HEK293 (cell line): ENCODE measurements at regions not wholly inside any gene's neighbourhood (a gene's known extent, or its start where the extent isn't known, plus 50 kb on each side); places are given as distances from the start of the nearest gene placed in this dataset.

Experiments used
- CTCF ChIA-PET: fragments of 350-600 bp; formaldehyde crosslinking; extraction: SDS; loops from one replicate; lab custom pipeline; 2021; ENCODE audit warnings: antibody characterized with exemption; lab: Yijun Ruan, JAX
- POLR2A ChIA-PET: fragments of 300-600 bp; formaldehyde crosslinking; extraction: SDS; loops from one replicate; lab custom pipeline; 2020; ENCODE audit warnings: antibody characterized with exemption, inconsistent platforms; lab: Yijun Ruan, JAX
- H3K27ac ChIP-seq: fragments of 200-500 bp; sonication (Bioruptor generic); 2 replicates; pipeline ENCODE4 v1.5.1; 2014; ENCODE audit warnings: low read depth, low read length, control low read depth, inconsistent platforms; ENCODE audit errors: extremely low read depth
- H3K36me3 ChIP-seq, 2 experiments: fragments of 200-500 bp in 1 of 2; sonication (Bioruptor generic) in 1 of 2; 1 replicate in 1 of 2; 2 replicates in 1 of 2; pipeline ENCODE4 v1.5.1; 2014 to 2017; ENCODE audit warnings: inconsistent platforms in 2 of 2, low read length in 2 of 2; ENCODE audit not compliant: control insufficient read depth in 2 of 2, insufficient read depth in 1 of 2
- H3K4me1 ChIP-seq: fragments of 200-500 bp; sonication (Bioruptor generic); 2 replicates; pipeline ENCODE4 v1.5.1; 2014; ENCODE audit warnings: mild to moderate bottlenecking, low read length, inconsistent platforms; ENCODE audit not compliant: control insufficient read depth, insufficient read depth
- H3K4me3 ChIP-seq: 2 replicates; pipeline ENCODE4 v1.5.1; 2011; ENCODE audit warnings: low read depth, mild to moderate bottlenecking, control low read depth, low read length, moderate library complexity
- H3K9me3 ChIP-seq: fragments of 200-500 bp; sonication (Bioruptor generic); 2 replicates; pipeline ENCODE4 v1.5.1; 2014; ENCODE audit warnings: low read depth, low read length, inconsistent platforms; ENCODE audit not compliant: control insufficient read depth, insufficient read depth
- ZFP3 ChIP-seq: fragments of 450-650 bp; formaldehyde crosslinking; IDR thresholded peaks from 2 replicates; pipeline ENCODE4 v1.5.1; 2016; ENCODE audit warnings: low read depth, missing biosample characterization, missing genetic modification characterization
- ZNF138 ChIP-seq: fragments of 450-650 bp; formaldehyde crosslinking; IDR thresholded peaks from 2 replicates; pipeline ENCODE4 v1.5.1; 2016; ENCODE audit warnings: missing biosample characterization, missing genetic modification characterization, borderline replicate concordance
- ZNF146 ChIP-seq: fragments of 450-650 bp; formaldehyde crosslinking; IDR thresholded peaks from 2 replicates; pipeline ENCODE4 v1.5.1; 2016; ENCODE audit warnings: missing biosample characterization, missing genetic modification characterization
- ZNF24 ChIP-seq: fragments of 450-650 bp; formaldehyde crosslinking; IDR thresholded peaks from 2 replicates; pipeline ENCODE4 v1.5.1; 2016; ENCODE audit warnings: missing biosample characterization, missing genetic modification characterization
- ZNF248 ChIP-seq: fragments of 450-650 bp; formaldehyde crosslinking; IDR thresholded peaks from 2 replicates; pipeline ENCODE4 v1.5.1; 2017; ENCODE audit warnings: missing biosample characterization, missing genetic modification characterization
- ZNF266 ChIP-seq: fragments of 450-650 bp; formaldehyde crosslinking; IDR thresholded peaks from 2 replicates; pipeline ENCODE4 v1.5.1; 2016; ENCODE audit warnings: missing biosample characterization, missing genetic modification characterization, low read depth
- ZNF544 ChIP-seq: fragments of 450-650 bp; formaldehyde crosslinking; IDR thresholded peaks from 2 replicates; pipeline ENCODE4 v1.5.0; 2017; ENCODE audit warnings: missing biosample characterization, missing genetic modification characterization
- ZNF664 ChIP-seq: fragments of 450-650 bp; formaldehyde crosslinking; IDR thresholded peaks from 2 replicates; pipeline ENCODE4 v1.5.1; 2016; ENCODE audit warnings: missing biosample characterization, missing genetic modification characterization
- ZNF677 ChIP-seq: fragments of 450-650 bp; IDR thresholded peaks from 2 replicates; pipeline ENCODE4 v1.5.0; 2018; ENCODE audit warnings: missing biosample characterization, mild to moderate bottlenecking, missing genetic modification characterization, moderate library complexity
- ZNF76 ChIP-seq: fragments of 450-650 bp; formaldehyde crosslinking; IDR thresholded peaks from 2 replicates; pipeline ENCODE4; 2016; ENCODE audit warnings: low read depth, missing biosample characterization, missing genetic modification characterization, borderline replicate concordance
- ZNF792 ChIP-seq: fragments of 450-650 bp; formaldehyde crosslinking; IDR thresholded peaks from 2 replicates; pipeline ENCODE4 v1.5.1; 2016; ENCODE audit warnings: missing biosample characterization, missing genetic modification characterization
- TF ChIP-seq, protein P1 (sequence below): fragments of 450-650 bp; formaldehyde crosslinking; IDR thresholded peaks from 2 replicates; pipeline ENCODE4 v1.5.1; 2017; ENCODE audit warnings: missing biosample characterization, mild to moderate bottlenecking, missing genetic modification characterization, moderate library complexity
- TF ChIP-seq, protein P2 (sequence below): fragments of 450-650 bp; formaldehyde crosslinking; IDR thresholded peaks from 2 replicates; pipeline ENCODE4 v1.5.1; 2016; ENCODE audit warnings: missing biosample characterization, missing genetic modification characterization
- TF ChIP-seq, protein P3 (sequence below): fragments of 450-650 bp; formaldehyde crosslinking; IDR thresholded peaks from 2 replicates; pipeline ENCODE4 v1.5.1; 2016; ENCODE audit warnings: missing biosample characterization, missing genetic modification characterization

DNA sequence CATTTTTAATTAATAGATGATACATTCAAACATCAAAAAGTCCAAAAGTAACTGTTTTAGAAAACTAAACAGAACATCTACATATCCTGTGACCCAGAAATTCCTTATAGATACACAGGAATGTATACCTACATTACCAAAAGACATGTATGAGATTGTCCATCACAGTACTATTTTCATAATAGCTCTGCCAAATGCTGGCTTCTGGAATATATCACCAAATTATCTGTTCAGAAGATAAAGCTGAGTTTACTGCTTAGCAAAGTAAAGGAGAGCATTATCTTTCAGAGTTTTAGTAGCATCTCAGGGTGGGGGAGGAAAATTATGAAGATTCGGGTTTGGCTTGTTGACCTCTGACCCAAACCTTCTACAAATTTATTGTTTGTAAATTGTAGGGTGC, 368.9 kb upstream of the SLC7A11 start:
- ChIA-PET POLR2A (no interaction called here), CTCF (interaction anchor here (1.3 kb wide), 1 partner anchor 35 kb away, joined by 4 read pairs; no protein-coding TSS in a partner anchor)
- H3K4me3 ChIP-seq = no peak overlapping the region
- no peak for TF ChIP-seq ZNF664 (tag by site-specific recombination)
- H3K36me3 ChIP-seq = no peaks in the 10 kb centered on the region
- H3K27ac ChIP-seq = no peak overlapping the region
- peaks cover 3% of the 10 kb centered on the region; the same call in 1 of the 2 replicates for H3K4me1 ChIP-seq
- no peaks in the 10 kb centered on the region for H3K9me3 ChIP-seq

DNA sequence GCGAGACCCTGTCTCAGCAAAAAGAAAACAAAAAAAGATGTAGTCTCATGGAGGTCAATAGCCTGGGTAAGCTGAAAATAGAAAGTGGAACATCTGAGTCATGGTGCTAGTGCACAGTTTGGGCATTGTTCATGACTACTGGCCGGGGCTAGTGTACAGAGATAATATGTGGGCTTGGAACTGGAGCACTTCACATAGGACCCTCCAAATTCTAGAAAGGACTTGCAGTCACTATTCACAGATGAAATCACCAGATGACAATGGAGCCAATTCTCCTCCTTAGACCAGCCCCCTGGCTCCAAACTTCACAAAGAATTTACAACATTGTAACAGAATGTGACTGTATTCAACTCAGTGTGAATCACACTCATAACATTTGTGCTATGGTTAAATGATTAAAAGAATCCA, 367.8 kb upstream of the SLC7A11 start:
- POLR2A ChIA-PET = no interaction called here
- Histone ChIP-seq H3K36me3 (no peaks in the 10 kb centered on the region), H3K4me3 (no peak overlapping the region), H3K9me3 (no peaks in the 10 kb centered on the region), H3K27ac (no peak overlapping the region), H3K4me1 (peaks cover 3% of the 10 kb centered on the region; the same call in 1 of the 2 replicates)
- CTCF ChIA-PET = no interaction called here
- TF ChIP-seq ZFP3 (tag by site-specific recombination) = no peak
- TF ChIP-seq, protein P1, sequence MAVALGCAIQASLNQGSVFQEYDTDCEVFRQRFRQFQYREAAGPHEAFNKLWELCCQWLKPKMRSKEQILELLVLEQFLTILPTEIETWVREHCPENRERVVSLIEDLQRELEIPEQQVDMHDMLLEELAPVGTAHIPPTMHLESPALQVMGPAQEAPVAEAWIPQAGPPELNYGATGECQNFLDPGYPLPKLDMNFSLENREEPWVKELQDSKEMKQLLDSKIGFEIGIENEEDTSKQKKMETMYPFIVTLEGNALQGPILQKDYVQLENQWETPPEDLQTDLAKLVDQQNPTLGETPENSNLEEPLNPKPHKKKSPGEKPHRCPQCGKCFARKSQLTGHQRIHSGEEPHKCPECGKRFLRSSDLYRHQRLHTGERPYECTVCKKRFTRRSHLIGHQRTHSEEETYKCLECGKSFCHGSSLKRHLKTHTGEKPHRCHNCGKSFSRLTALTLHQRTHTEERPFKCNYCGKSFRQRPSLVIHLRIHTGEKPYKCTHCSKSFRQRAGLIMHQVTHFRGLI (tag by site-specific recombination) = no peak
- no peak for TF ChIP-seq ZNF138 (tag by site-specific recombination)
- no peak for TF ChIP-seq ZNF792 (tag by site-specific recombination)
- no peak for TF ChIP-seq ZNF266
- no peak for TF ChIP-seq ZNF544 (tag by site-specific recombination)
- TF ChIP-seq, protein P2, sequence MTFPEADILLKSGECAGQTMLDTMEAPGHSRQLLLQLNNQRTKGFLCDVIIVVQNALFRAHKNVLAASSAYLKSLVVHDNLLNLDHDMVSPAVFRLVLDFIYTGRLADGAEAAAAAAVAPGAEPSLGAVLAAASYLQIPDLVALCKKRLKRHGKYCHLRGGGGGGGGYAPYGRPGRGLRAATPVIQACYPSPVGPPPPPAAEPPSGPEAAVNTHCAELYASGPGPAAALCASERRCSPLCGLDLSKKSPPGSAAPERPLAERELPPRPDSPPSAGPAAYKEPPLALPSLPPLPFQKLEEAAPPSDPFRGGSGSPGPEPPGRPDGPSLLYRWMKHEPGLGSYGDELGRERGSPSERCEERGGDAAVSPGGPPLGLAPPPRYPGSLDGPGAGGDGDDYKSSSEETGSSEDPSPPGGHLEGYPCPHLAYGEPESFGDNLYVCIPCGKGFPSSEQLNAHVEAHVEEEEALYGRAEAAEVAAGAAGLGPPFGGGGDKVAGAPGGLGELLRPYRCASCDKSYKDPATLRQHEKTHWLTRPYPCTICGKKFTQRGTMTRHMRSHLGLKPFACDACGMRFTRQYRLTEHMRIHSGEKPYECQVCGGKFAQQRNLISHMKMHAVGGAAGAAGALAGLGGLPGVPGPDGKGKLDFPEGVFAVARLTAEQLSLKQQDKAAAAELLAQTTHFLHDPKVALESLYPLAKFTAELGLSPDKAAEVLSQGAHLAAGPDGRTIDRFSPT = no peak
- TF ChIP-seq ZNF677 (tag by site-specific recombination) = no peak
- no peak for TF ChIP-seq ZNF248 (tag by site-specific recombination)
- no peak for TF ChIP-seq ZNF24 (tag by site-specific recombination)
- no peak for TF ChIP-seq ZNF76 (tag by site-specific recombination)
- TF ChIP-seq, protein P3, sequence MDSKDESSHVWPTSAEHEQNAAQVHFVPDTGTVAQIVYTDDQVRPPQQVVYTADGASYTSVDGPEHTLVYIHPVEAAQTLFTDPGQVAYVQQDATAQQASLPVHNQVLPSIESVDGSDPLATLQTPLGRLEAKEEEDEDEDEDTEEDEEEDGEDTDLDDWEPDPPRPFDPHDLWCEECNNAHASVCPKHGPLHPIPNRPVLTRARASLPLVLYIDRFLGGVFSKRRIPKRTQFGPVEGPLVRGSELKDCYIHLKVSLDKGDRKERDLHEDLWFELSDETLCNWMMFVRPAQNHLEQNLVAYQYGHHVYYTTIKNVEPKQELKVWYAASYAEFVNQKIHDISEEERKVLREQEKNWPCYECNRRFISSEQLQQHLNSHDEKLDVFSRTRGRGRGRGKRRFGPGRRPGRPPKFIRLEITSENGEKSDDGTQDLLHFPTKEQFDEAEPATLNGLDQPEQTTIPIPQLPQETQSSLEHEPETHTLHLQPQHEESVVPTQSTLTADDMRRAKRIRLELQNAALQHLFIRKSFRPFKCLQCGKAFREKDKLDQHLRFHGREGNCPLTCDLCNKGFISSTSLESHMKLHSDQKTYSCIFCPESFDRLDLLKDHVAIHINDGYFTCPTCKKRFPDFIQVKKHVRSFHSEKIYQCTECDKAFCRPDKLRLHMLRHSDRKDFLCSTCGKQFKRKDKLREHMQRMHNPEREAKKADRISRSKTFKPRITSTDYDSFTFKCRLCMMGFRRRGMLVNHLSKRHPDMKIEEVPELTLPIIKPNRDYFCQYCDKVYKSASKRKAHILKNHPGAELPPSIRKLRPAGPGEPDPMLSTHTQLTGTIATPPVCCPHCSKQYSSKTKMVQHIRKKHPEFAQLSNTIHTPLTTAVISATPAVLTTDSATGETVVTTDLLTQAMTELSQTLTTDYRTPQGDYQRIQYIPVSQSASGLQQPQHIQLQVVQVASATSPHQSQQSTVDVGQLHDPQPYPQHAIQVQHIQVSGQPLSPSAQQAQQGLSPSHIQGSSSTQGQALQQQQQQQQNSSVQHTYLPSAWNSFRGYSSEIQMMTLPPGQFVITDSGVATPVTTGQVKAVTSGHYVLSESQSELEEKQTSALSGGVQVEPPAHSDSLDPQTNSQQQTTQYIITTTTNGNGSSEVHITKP (tag by site-specific recombination) = no peak
- TF ChIP-seq, all 188 proteins: peak for 0

DNA sequence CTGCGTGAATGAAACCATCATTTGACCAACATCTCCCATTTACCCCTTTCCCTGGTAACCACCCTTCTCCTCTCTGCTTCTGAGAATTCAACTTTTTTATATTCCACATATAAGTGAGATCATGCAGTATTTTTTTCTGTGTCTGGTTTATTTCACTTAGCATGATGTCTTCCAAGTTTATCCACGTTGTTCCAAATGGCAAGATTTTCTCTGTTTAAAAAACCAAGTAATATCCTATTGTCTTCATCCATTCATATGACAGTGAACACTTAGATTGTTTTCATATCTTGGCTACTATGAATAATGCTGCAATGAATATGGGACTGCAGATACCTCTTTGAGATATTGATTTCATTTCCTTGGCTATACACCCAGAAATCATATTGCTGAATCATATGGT, 362.4 kb upstream of the SLC7A11 start:
- CTCF ChIA-PET = no interaction called here

More for the DNA sequence above, 362.4 kb upstream of the SLC7A11 start:
- Histone ChIP-seq H3K4me1 (no peaks in the 10 kb centered on the region), H3K4me3 (no peak overlapping the region), H3K27ac (no peak overlapping the region), H3K9me3 (no peaks in the 10 kb centered on the region), H3K36me3 (no peaks in the 10 kb centered on the region)
- no peak for TF ChIP-seq ZNF146
- POLR2A ChIA-PET = no interaction called here
